ENCODE measurements at regions not wholly inside any gene's neighbourhood (a gene's known extent, or its start where the extent isn't known, plus 50 kb on each side); places are given as distances from the start of the nearest gene placed in this dataset.
A peak's percentile ranks its signal among the peaks of the same experiment; 100 is the strongest.
"Not testable (repeated sequence)": the region's sequence is repeated elsewhere in the genome, so short reads cannot be mapped to it uniquely, and the experiment has no call there.

- DNase-seq (ENCODE audit: low spot score) = no peak
These were observed 107.4 kb upstream of the FOXB1 start for GRCh38 chr15:59896663-59897074.

GRCh38 chr15:59894835-59895234 lies 109.3 kb upstream of the FOXB1 start:
- DNase-seq (ENCODE audit: low spot score) = no peak

- DNase-seq (ENCODE audit: low spot score) = no peak
These were observed 111.1 kb upstream of the FOXB1 start for GRCh38 chr15:59892985-59893384.

- DNase-seq (ENCODE audit: low spot score) = not testable (repeated sequence)
These were observed 116.2 kb upstream of the FOXB1 start for GRCh38 chr15:59887870-59888269.

- no peak for DNase-seq (ENCODE audit: low spot score)
These were observed 116.9 kb upstream of the FOXB1 start for GRCh38 chr15:59887211-59887610.

- DNase-seq (ENCODE audit: low spot score) = no peak
These were observed 117.7 kb upstream of the FOXB1 start for GRCh38 chr15:59886441-59886840.

- no peak for DNase-seq (ENCODE audit: low spot score)
These were observed 118.3 kb upstream of the FOXB1 start for GRCh38 chr15:59885832-59886231.

GRCh38 chr15:59879506-59880265 lies 124.4 kb upstream of the FOXB1 start:
- peak; percentile 8 for DNase-seq (ENCODE audit: low spot score)

- no peak for DNase-seq (ENCODE audit: low spot score)
These were observed 128.0 kb upstream of the FOXB1 start for GRCh38 chr15:59876140-59876539.

GRCh38 chr15:59873644-59874272 lies 130.4 kb upstream of the FOXB1 start:
- no peak for DNase-seq (ENCODE audit: low spot score)

GRCh38 chr15:59867086-59867855 lies 136.8 kb upstream of the FOXB1 start:
- DNase-seq (ENCODE audit: low spot score) = no peak

- no peak for DNase-seq (ENCODE audit: low spot score)
These were observed 137.5 kb upstream of the FOXB1 start for GRCh38 chr15:59866642-59867041.

GRCh38 chr15:59862191-59863155 lies 141.6 kb upstream of the FOXB1 start:
- DNase-seq (ENCODE audit: low spot score) = no peak

- DNase-seq (ENCODE audit: low spot score) = no peak
These were observed 156.1 kb upstream of the FOXB1 start for GRCh38 chr15:59847968-59848367.

- DNase-seq (ENCODE audit: low spot score) = no peak
These were observed 156.9 kb upstream of the BNIP2 start for GRCh38 chr15:59845942-59846499.

GRCh38 chr15:59843609-59844008 lies 154.5 kb upstream of the BNIP2 start:
- no peak for DNase-seq (ENCODE audit: low spot score)

- DNase-seq (ENCODE audit: low spot score) = no peak
These were observed 151.9 kb upstream of the BNIP2 start for GRCh38 chr15:59841036-59841435.

- DNase-seq (ENCODE audit: low spot score) = no peak
These were observed 150.8 kb upstream of the BNIP2 start for GRCh38 chr15:59839906-59840305.

GRCh38 chr15:59838900-59839299 lies 149.8 kb upstream of the BNIP2 start:
- DNase-seq (ENCODE audit: low spot score) = no peak

- DNase-seq (ENCODE audit: low spot score) = no peak
These were observed 146.7 kb upstream of the BNIP2 start for GRCh38 chr15:59835776-59836175.

GRCh38 chr15:59834528-59834927 lies 145.4 kb upstream of the BNIP2 start:
- DNase-seq (ENCODE audit: low spot score) = no peak

- DNase-seq (ENCODE audit: low spot score) = no peak
These were observed 144.2 kb upstream of the BNIP2 start for GRCh38 chr15:59833366-59833765.

Data from hepatic stellate cell (primary cell).